ENCODE measurements at regions not wholly inside any gene's neighbourhood (a gene's known extent, or its start where the extent isn't known, plus 50 kb on each side); places are given as distances from the start of the nearest gene placed in this dataset.

DNA sequence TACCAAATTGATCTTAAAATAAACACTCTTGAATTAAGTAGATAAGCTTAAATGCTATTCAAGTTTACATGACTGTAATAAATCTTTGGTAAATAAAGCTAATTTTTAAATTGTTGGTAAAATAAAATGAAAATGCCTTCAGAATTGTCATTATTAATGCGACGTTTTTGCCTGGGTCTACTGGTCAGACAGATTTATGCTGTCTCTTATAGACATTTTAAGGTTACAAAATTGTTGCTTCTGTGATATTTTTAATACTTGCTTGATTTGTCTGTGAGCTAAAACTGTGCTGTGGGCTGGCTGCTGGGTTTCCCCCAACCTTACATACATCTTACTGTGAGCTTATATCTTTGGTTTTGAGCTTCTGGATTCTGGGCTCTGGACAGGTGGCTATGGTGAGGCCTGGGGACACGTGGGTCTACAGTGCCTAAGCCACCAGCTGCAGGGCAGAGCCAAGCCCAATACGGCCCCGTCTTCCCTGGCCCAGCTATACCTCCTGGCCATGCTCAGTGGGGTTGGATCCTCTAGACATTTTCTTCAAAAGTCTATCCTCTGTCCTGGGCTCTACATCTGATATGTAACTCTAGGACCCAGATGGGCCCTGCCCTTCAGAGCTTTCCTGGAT, 81.4 kb downstream of the ETS2 start:
- WGBS = 91% methylated on average over 5 of the region's 5 CpGs
- Histone ChIP-seq H3K9ac (ENCODE audit: low read depth in 1 of 2, low read length in 2 of 2) (no peak overlapping the region), H3K27ac (ENCODE audit: low read depth in 1 of 2, low read length in 2 of 2) (no peak overlapping the region), H3K27me3 (ENCODE audit: control insufficient read depth in 4 of 4, insufficient read depth in 4 of 4, low read length in 3 of 4) (no peaks in the 10 kb centered on the region), H3K4me3 (ENCODE audit: low read depth in 1 of 3, low read length in 3 of 3) (no peak overlapping the region), H3K36me3 (ENCODE audit: control insufficient read depth in 4 of 4, insufficient read depth in 3 of 4, low read depth in 1 of 4, low read length in 3 of 4) (peaks cover 0 to 2% (median 0%) of the 10 kb centered on the region in 4 donors), H3K9me3 (ENCODE audit: control insufficient read depth in 4 of 4, low read length in 3 of 4) (peaks cover 0 to 1% (median 0%) of the 10 kb centered on the region in 4 donors), H3K4me1 (ENCODE audit: control insufficient read depth in 4 of 4, insufficient read depth in 4 of 4, low read length in 3 of 4) (peaks cover 0 to 7% (median 4%) of the 10 kb centered on the region in 4 donors)
- DNase-seq (ENCODE audit: low spot score) = no peak
- TF ChIP-seq, protein P1, sequence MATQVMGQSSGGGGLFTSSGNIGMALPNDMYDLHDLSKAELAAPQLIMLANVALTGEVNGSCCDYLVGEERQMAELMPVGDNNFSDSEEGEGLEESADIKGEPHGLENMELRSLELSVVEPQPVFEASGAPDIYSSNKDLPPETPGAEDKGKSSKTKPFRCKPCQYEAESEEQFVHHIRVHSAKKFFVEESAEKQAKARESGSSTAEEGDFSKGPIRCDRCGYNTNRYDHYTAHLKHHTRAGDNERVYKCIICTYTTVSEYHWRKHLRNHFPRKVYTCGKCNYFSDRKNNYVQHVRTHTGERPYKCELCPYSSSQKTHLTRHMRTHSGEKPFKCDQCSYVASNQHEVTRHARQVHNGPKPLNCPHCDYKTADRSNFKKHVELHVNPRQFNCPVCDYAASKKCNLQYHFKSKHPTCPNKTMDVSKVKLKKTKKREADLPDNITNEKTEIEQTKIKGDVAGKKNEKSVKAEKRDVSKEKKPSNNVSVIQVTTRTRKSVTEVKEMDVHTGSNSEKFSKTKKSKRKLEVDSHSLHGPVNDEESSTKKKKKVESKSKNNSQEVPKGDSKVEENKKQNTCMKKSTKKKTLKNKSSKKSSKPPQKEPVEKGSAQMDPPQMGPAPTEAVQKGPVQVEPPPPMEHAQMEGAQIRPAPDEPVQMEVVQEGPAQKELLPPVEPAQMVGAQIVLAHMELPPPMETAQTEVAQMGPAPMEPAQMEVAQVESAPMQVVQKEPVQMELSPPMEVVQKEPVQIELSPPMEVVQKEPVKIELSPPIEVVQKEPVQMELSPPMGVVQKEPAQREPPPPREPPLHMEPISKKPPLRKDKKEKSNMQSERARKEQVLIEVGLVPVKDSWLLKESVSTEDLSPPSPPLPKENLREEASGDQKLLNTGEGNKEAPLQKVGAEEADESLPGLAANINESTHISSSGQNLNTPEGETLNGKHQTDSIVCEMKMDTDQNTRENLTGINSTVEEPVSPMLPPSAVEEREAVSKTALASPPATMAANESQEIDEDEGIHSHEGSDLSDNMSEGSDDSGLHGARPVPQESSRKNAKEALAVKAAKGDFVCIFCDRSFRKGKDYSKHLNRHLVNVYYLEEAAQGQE (IDR thresholded peaks at IDR 0.05) = no peak
- TF ChIP-seq, protein P2, sequence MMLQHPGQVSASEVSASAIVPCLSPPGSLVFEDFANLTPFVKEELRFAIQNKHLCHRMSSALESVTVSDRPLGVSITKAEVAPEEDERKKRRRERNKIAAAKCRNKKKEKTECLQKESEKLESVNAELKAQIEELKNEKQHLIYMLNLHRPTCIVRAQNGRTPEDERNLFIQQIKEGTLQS (IDR thresholded peaks at IDR 0.05) = no peak
- TF ChIP-seq SP1 (IDR thresholded peaks at IDR 0.05) = no peak
- TF ChIP-seq TAF1 (conservative IDR thresholded peaks at IDR 0.05) = no peak
- TF ChIP-seq, protein P3, sequence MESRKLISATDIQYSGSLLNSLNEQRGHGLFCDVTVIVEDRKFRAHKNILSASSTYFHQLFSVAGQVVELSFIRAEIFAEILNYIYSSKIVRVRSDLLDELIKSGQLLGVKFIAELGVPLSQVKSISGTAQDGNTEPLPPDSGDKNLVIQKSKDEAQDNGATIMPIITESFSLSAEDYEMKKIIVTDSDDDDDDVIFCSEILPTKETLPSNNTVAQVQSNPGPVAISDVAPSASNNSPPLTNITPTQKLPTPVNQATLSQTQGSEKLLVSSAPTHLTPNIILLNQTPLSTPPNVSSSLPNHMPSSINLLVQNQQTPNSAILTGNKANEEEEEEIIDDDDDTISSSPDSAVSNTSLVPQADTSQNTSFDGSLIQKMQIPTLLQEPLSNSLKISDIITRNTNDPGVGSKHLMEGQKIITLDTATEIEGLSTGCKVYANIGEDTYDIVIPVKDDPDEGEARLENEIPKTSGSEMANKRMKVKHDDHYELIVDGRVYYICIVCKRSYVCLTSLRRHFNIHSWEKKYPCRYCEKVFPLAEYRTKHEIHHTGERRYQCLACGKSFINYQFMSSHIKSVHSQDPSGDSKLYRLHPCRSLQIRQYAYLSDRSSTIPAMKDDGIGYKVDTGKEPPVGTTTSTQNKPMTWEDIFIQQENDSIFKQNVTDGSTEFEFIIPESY (IDR thresholded peaks at IDR 0.05) = no peak
- TF ChIP-seq RAD21 (IDR thresholded peaks at IDR 0.05) = no peak

- no peak for DNase-seq (ENCODE audit: low spot score)
- H3K9me3 ChIP-seq (ENCODE audit: control insufficient read depth in 4 of 4, low read length in 3 of 4) = peaks cover 0 to 1% (median 0%) of the 10 kb centered on the region in 4 donors
- no peak overlapping the region for H3K27ac ChIP-seq (ENCODE audit: low read depth in 1 of 2, low read length in 2 of 2)
- H3K9ac ChIP-seq (ENCODE audit: low read depth in 1 of 2, low read length in 2 of 2) = no peak overlapping the region
- 93% methylated on average over 1 of the region's 1 CpG for WGBS
- H3K4me1 ChIP-seq (ENCODE audit: control insufficient read depth in 4 of 4, insufficient read depth in 4 of 4, low read length in 3 of 4) = peaks cover 0 to 5% (median 4%) of the 10 kb centered on the region in 4 donors
- peaks cover 0 to 2% (median 0%) of the 10 kb centered on the region in 4 donors for H3K36me3 ChIP-seq (ENCODE audit: control insufficient read depth in 4 of 4, insufficient read depth in 3 of 4, low read depth in 1 of 4, low read length in 3 of 4)
- H3K27me3 ChIP-seq (ENCODE audit: control insufficient read depth in 4 of 4, insufficient read depth in 4 of 4, low read length in 3 of 4) = no peaks in the 10 kb centered on the region
- H3K4me3 ChIP-seq (ENCODE audit: low read depth in 1 of 3, low read length in 3 of 3) = no peak overlapping the region
- TF ChIP-seq YY1 (IDR thresholded peaks at IDR 0.05) = no peak
- no peak for TF ChIP-seq JUND (IDR thresholded peaks at IDR 0.05)
- TF ChIP-seq, protein P2 (IDR thresholded peaks at IDR 0.05) = no peak
- no peak for TF ChIP-seq FOXA1 (IDR thresholded peaks at IDR 0.05)
- no peak for TF ChIP-seq CTCF (IDR thresholded peaks at IDR 0.05; ENCODE audit: low read depth, low read length, missing input control)
- no peak for TF ChIP-seq HNF4G (IDR thresholded peaks at IDR 0.05)
- TF ChIP-seq RAD21 (IDR thresholded peaks at IDR 0.05) = no peak
- no peak for TF ChIP-seq RXRA (IDR thresholded peaks at IDR 0.05)
- no peak for TF ChIP-seq NR2F2 (IDR thresholded peaks at IDR 0.05)
- no peak for TF ChIP-seq MAX (IDR thresholded peaks at IDR 0.05)
- no peak for TF ChIP-seq EGR1 (IDR thresholded peaks at IDR 0.05; ENCODE audit: low read depth in 2 of 2)
- TF ChIP-seq TAF1 (conservative IDR thresholded peaks at IDR 0.05) = no peak
- no peak for TF ChIP-seq GABPA (IDR thresholded peaks at IDR 0.05 in 1 of 2, conservative IDR thresholded peaks at IDR 0.05 in 1 of 2)
- TF ChIP-seq, protein P3 (IDR thresholded peaks at IDR 0.05) = no peak
- no peak for TF ChIP-seq HNF4A (conservative IDR thresholded peaks at IDR 0.05)
- TF ChIP-seq FOXA2 (IDR thresholded peaks at IDR 0.05) = no peak
Observed at GRCh38 chr21:38885909-38886308, 80.2 kb downstream of the ETS2 start.
